ENCODE measurements at regions not wholly inside any gene's neighbourhood (a gene's known extent, or its start where the extent isn't known, plus 50 kb on each side); places are given as distances from the start of the nearest gene placed in this dataset.

DNA sequence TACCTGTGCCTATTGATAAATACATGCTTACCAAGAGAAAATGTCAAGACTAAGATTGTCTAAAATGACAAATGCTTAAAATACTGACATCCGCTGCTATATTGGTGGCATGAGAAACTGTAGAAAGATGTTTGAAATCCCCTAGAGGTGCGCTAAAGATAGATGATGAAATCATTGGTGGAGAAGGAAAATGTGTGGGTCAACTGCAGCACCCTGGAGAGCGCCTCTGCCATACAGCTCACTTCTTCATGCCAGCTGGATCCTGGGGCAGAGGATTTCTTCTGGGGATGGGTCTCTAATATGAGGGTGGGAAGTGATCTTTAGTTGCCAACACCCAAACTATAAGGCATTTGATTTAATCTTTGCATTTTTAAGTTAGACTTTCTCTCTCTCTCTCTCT is 680.4 kb upstream of the POM121L12 start:
- no peak for TF ChIP-seq GATA2 (IDR thresholded peaks at IDR 0.05; ENCODE audit: low read depth, low read length)
- no peak for TF ChIP-seq GATA3 (IDR thresholded peaks at IDR 0.05; ENCODE audit: low read depth, low read length)
